Endothelial cell of umbilical vein (primary cell): ENCODE measurements at regions not wholly inside any gene's neighbourhood (a gene's known extent, or its start where the extent isn't known, plus 50 kb on each side); places are given as distances from the start of the nearest gene placed in this dataset.

Experiments
- BruUV-seq: library from RNA; stranded (reverse); fragments of 400-500 nt; replicated peaks from 2 replicates; lab custom pipeline; 2021; lab: Mats Ljungman, UMichigan
- CTCF ChIA-PET: fragments of 300-600, 350-600 bp; sonication (Branson Sonifier 250); formaldehyde crosslinking; loops from one replicate; lab custom pipeline; 2021; ENCODE audit warnings: antibody characterized with exemption, inconsistent platforms; lab: Charles Lee
- POLR2A ChIA-PET: fragments of 300-600, 350-600 bp; sonication (Branson Sonifier 250); formaldehyde crosslinking; loops from one replicate; lab custom pipeline; 2021; ENCODE audit warnings: antibody characterized with exemption, inconsistent platforms; lab: Charles Lee
- DNase-seq: peaks from one replicate; pipeline ENCODE4 v3.0.0-alpha.2; 2011; ENCODE audit warnings: low read depth, low spot score
- FAIRE-seq: peaks from 2 replicates; lab custom pipeline; 2011; peaks lifted over from hg19 to GRCh38; lab: Jason Lieb, UNC
- H2AFZ ChIP-seq: 2 replicates; pipeline ENCODE4 v1.6.0; 2012; ENCODE audit warnings: low read depth, low read length, control low read depth, inconsistent platforms
- H3K27ac ChIP-seq: 2 replicates; pipeline ENCODE4 v1.5.1; 2011; ENCODE audit warnings: low read depth, mild to moderate bottlenecking, control low read depth, low read length, moderate library complexity; ENCODE audit not compliant: insufficient read depth
- H3K27me3 ChIP-seq, 2 experiments: 2 replicates each; pipeline versions ENCODE4 v1.6.0 to v1.6.1; 2011; ENCODE audit warnings: low read length in 2 of 2, mixed read lengths in 1 of 2; ENCODE audit not compliant: control insufficient read depth in 2 of 2, insufficient read depth in 2 of 2
- H3K36me3 ChIP-seq, 2 experiments: 2 replicates in 1 of 2; 3 replicates in 1 of 2; pipeline ENCODE4 v1.5.1; 2011; ENCODE audit warnings: low read length in 2 of 2, mild to moderate bottlenecking in 1 of 2, moderate library complexity in 1 of 2; ENCODE audit not compliant: control insufficient read depth in 2 of 2, insufficient read depth in 2 of 2; ENCODE audit errors: extremely low read depth in 1 of 2
- H3K4me1 ChIP-seq: 3 replicates; pipeline ENCODE4 v1.5.1; 2011; ENCODE audit warnings: mild to moderate bottlenecking, low read length; ENCODE audit not compliant: control insufficient read depth, insufficient read depth; ENCODE audit errors: extremely low read depth
- H3K4me2 ChIP-seq: 2 replicates; pipeline ENCODE4 v1.6.1; 2011; ENCODE audit warnings: low read length, control low read depth, mixed read lengths; ENCODE audit not compliant: insufficient read depth
- H3K4me3 ChIP-seq, 3 experiments: fragments of 200-600 bp in 1 of 3; sonication (generic), shearing (Covaris generic) in 1 of 3; replicated peaks in 1 of 3; 2 replicates each; pipeline ENCODE4 v1.5.1; 2011 to 2016; ENCODE audit warnings: control low read depth in 3 of 3, low read length in 3 of 3, mild to moderate bottlenecking in 2 of 3, inconsistent platforms in 1 of 3, low read depth in 1 of 3, moderate library complexity in 1 of 3; ENCODE audit not compliant: insufficient read depth in 1 of 3
- H3K79me2 ChIP-seq: 2 replicates; pipeline ENCODE4 v1.6.0; 2012; ENCODE audit warnings: low read length, inconsistent platforms; ENCODE audit not compliant: control insufficient read depth, insufficient read depth
- H3K9ac ChIP-seq: replicated peaks from 2 replicates; pipeline ENCODE3; 2011; ENCODE audit warnings: low read length, control low read depth; ENCODE audit not compliant: insufficient read depth; ENCODE audit errors: extremely low read depth
- H3K9me1 ChIP-seq: replicated peaks from 3 replicates; pipeline ENCODE4 v1.6.0; 2011; ENCODE audit warnings: mild to moderate bottlenecking, low read length; ENCODE audit not compliant: control insufficient read depth, insufficient read depth; ENCODE audit errors: extremely low read depth
- H3K9me3 ChIP-seq: replicated peaks from 2 replicates; pipeline ENCODE4 v1.5.1; 2012; ENCODE audit warnings: low read length, inconsistent platforms; ENCODE audit not compliant: control insufficient read depth, insufficient read depth
- H4K20me1 ChIP-seq: replicated peaks from 2 replicates; pipeline ENCODE3; 2011; ENCODE audit warnings: mild to moderate bottlenecking, low read length; ENCODE audit not compliant: control insufficient read depth, insufficient read depth; ENCODE audit errors: extremely low read depth
- CTCF ChIP-seq, 2 donors: IDR thresholded peaks; 1 replicate in 1 of 2; 2 replicates in 1 of 2; pipeline ENCODE4 v1.5.1; 2011; ENCODE audit warnings: low read length in 2 of 2, mild to moderate bottlenecking in 2 of 2, moderate library complexity in 2 of 2, control low read depth in 1 of 2, inconsistent platforms in 1 of 2, low read depth in 1 of 2; ENCODE audit not compliant: insufficient read depth in 1 of 2; ENCODE audit errors: extremely low read depth in 1 of 2
- EZH2 ChIP-seq: IDR thresholded peaks from 2 replicates; pipeline ENCODE4 v1.6.1; 2012; ENCODE audit warnings: borderline replicate concordance, low read depth, mild to moderate bottlenecking, moderate library complexity, low read length, inconsistent platforms; ENCODE audit not compliant: severe bottlenecking
- FOS ChIP-seq: IDR thresholded peaks from 2 replicates; pipeline ENCODE4 v1.6.1; 2011; ENCODE audit warnings: mild to moderate bottlenecking, low read length, moderate library complexity, borderline replicate concordance; ENCODE audit not compliant: insufficient read depth
- GATA2 ChIP-seq: IDR thresholded peaks from 2 replicates; pipeline ENCODE4 v1.7.0; 2011; ENCODE audit warnings: low read depth, mild to moderate bottlenecking, moderate library complexity, mixed read lengths, low read length; ENCODE audit not compliant: insufficient read length, insufficient read depth
- JUN ChIP-seq: IDR thresholded peaks from 2 replicates; pipeline ENCODE4 v1.6.1; 2011; ENCODE audit warnings: borderline replicate concordance, low read depth; ENCODE audit not compliant: insufficient read length, insufficient read depth
- MAX ChIP-seq: IDR thresholded peaks from 2 replicates; pipeline ENCODE4 v1.6.1; 2011; ENCODE audit not compliant: insufficient read depth, insufficient read length
- MYC ChIP-seq: IDR thresholded peaks from one replicate; pipeline ENCODE4 v1.6.1; 2011; ENCODE audit warnings: mild to moderate bottlenecking, low read depth, low read length
- POLR2A ChIP-seq: IDR thresholded peaks from 2 replicates; pipeline ENCODE4 v1.6.1; 2012; ENCODE audit warnings: low read depth, mild to moderate bottlenecking, control low read depth, low read length
- POLR2AphosphoS5 ChIP-seq: IDR thresholded peaks from 2 replicates; pipeline ENCODE4 v1.6.1; 2012; ENCODE audit warnings: low read depth, mild to moderate bottlenecking, control low read depth, low read length, moderate library complexity; ENCODE audit not compliant: insufficient read depth
- dilution Hi-C: fragments of 300-500 bp; cut with MboI; formaldehyde crosslinking; loops from one replicate; pipeline ENCODE4 v1.15.0; 2019; ENCODE audit warnings: low sequenced_read_pairs; ENCODE audit not compliant: extremely low pct_ligation_motif_present
- intact Hi-C: fragments of 100-400 bp; cut with micrococcal nuclease; formaldehyde crosslinking; loops from one replicate; pipeline ENCODE4 v1.10.0; 2022

- CTCF ChIA-PET = no interaction called here
- no TSS peak for BruUV-seq
- Histone ChIP-seq H3K4me3 (no peak overlapping the region), H3K4me1 (no peaks in the 10 kb centered on the region), H3K27me3 (no peaks in the 10 kb centered on the region), H3K9me1 (no peaks in the 10 kb centered on the region), H2AFZ (no peak overlapping the region), H4K20me1 (no peaks in the 10 kb centered on the region), H3K9me3 (no peaks in the 10 kb centered on the region), H3K36me3 (no peaks in the 10 kb centered on the region), H3K27ac (no peak overlapping the region), H3K79me2 (no peaks in the 10 kb centered on the region), H3K9ac (no peak overlapping the region), H3K4me2 (no peak overlapping the region)
- dilution Hi-C loops (no loop called here), intact Hi-C loops (no loop called here)
- no peak for FAIRE-seq
- TF ChIP-seq POLR2A = no peak
- TF ChIP-seq EZH2 = no peak
- no peak for TF ChIP-seq JUN
- no peak for TF ChIP-seq MAX
- no peak for TF ChIP-seq FOS
- TF ChIP-seq MYC = no peak
- TF ChIP-seq POLR2AphosphoS5 = no peak
- TF ChIP-seq CTCF (IDR thresholded peaks at IDR 0.05; ENCODE audit: extremely low read depth in 1 of 2, insufficient read depth in 1 of 2, low read depth in 1 of 2, low read length in 2 of 2) = no peak
- TF ChIP-seq GATA2 = no peak
- POLR2A ChIA-PET = no interaction called here
- DNase-seq = no peak
Measured at GRCh38 chr2:45312275-45312674, 298.8 kb downstream of the SRBD1 start.
